Vagina (tissue), 2 donors: ENCODE measurements at regions not wholly inside any gene's neighbourhood (a gene's known extent, or its start where the extent isn't known, plus 50 kb on each side); places are given as distances from the start of the nearest gene placed in this dataset.

ENCODE experiments used
- DNase-seq, 2 donors: peaks; one replicate each; pipeline ENCODE4 v3.0.0-alpha.2; 2017; ENCODE audit errors: extremely low spot score in 2 of 2
- H3K27ac ChIP-seq: fragments of 200-600 bp; sonication (generic); one replicate; pipeline ENCODE4 v1.5.1; 2019
- H3K27me3 ChIP-seq: fragments of 200-600 bp; sonication (generic); one replicate; pipeline ENCODE4 v1.5.1; 2019
- H3K36me3 ChIP-seq, 2 donors: fragments of 200-600 bp; sonication (generic); one replicate each; pipeline ENCODE4 v1.5.1; 2017 to 2019
- H3K4me1 ChIP-seq: fragments of 200-600 bp; sonication (generic); one replicate; pipeline ENCODE4 v1.5.1; 2019
- H3K4me3 ChIP-seq, 2 donors: fragments of 200-600 bp; sonication (generic); 1 replicate in 1 of 2; 2 replicates in 1 of 2; pipeline ENCODE4 v1.5.1; 2016 to 2019
- H3K9me3 ChIP-seq: fragments of 200-600 bp; sonication (generic); one replicate; pipeline ENCODE4 v1.5.1; 2019
- POLR2A ChIP-seq, 2 donors: fragments of 450-650 bp; IDR thresholded peaks; one replicate each; pipeline ENCODE4 v1.6.1; 2017; ENCODE audit warnings: antibody characterized with exemption in 2 of 2, mild to moderate bottlenecking in 2 of 2, moderate library complexity in 2 of 2
- POLR2AphosphoS5 ChIP-seq, 2 donors: sonication (generic); formaldehyde crosslinking; IDR thresholded peaks; one replicate each; pipeline ENCODE4 v1.9.0; 2017; ENCODE audit warnings: antibody characterized with exemption in 2 of 2, mild to moderate bottlenecking in 2 of 2, low read depth in 1 of 2; ENCODE audit not compliant: insufficient read depth in 1 of 2
- intact Hi-C: fragments of 100-400 bp; cut with DNase I; formaldehyde crosslinking; loops from one replicate; pipeline ENCODE4 v1.15.1; 2023
- TF ChIP-seq, protein P1 (sequence below), 3 experiments: fragments of 450-650 bp in 2 of 3; fragments of 200-600 bp in 1 of 3; sonication (generic) in 1 of 3; IDR thresholded peaks; one replicate each; pipeline ENCODE4 v1.5.1; 2017 to 2019; ENCODE audit warnings: antibody characterized with exemption in 3 of 3, mild to moderate bottlenecking in 2 of 3, moderate library complexity in 2 of 3

DNA sequence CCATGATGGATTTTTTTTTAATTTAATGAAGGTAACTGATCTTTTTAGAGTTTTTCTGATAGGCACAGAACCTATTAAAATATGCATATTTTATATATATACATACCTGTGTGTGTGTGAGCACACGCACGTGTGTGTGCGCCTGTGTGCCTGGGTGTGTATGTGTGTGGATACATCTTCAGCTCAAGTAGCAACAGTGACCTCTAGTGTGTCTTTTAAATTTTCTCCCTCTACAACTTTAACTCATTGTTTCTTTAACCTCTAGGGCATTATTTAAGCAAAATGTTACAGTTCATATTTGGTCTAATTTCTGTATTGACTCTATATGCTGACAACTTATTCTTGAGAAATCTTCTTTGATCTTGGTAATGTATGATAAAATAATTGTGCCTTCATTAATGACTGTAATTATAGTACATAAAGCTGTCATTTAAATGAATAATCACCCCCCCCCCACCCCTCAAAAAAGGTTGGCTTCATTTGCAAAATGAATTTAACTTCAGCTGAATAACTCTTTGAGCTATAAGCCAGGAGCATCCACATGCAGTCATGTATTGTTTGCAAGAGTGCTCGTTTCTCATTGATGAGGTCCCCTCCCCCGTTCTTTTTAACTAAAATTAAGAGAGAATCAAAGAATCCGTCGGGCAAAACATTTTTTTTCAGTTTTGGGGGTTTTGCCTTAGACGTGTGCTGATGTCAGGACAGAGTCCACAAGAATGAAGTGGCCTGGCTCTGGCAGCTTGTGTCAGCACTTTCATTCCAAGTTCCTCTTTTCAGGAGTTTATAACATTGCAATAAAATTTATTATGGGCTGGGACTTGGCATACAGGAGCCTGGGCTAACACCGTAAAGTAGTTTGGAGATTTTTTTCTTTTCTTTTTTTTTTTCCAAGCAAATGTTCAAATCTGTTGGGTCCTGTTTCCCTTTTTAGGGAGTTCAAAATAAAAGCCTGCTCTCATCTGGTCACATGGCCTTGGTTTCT is 80.0 kb downstream of the ETAA1 start:
- H3K9me3 ChIP-seq = no peaks in the 10 kb centered on the region
- no peaks in the 10 kb centered on the region for H3K36me3 ChIP-seq
- TF ChIP-seq POLR2AphosphoS5 (IDR thresholded peaks at IDR 0.05; ENCODE audit: insufficient read depth in 1 of 2, low read depth in 1 of 2) (peak in 1 of 2 donors; percentile 30), POLR2A (IDR thresholded peaks at IDR 0.05) (no peak)
- TF ChIP-seq, protein P1, sequence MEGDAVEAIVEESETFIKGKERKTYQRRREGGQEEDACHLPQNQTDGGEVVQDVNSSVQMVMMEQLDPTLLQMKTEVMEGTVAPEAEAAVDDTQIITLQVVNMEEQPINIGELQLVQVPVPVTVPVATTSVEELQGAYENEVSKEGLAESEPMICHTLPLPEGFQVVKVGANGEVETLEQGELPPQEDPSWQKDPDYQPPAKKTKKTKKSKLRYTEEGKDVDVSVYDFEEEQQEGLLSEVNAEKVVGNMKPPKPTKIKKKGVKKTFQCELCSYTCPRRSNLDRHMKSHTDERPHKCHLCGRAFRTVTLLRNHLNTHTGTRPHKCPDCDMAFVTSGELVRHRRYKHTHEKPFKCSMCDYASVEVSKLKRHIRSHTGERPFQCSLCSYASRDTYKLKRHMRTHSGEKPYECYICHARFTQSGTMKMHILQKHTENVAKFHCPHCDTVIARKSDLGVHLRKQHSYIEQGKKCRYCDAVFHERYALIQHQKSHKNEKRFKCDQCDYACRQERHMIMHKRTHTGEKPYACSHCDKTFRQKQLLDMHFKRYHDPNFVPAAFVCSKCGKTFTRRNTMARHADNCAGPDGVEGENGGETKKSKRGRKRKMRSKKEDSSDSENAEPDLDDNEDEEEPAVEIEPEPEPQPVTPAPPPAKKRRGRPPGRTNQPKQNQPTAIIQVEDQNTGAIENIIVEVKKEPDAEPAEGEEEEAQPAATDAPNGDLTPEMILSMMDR (IDR thresholded peaks at IDR 0.05) = peak in 2 of 3 experiments; percentile 25 to 37
- H3K4me1 ChIP-seq = peaks cover 7% of the 10 kb centered on the region
- H3K4me3 ChIP-seq = no peak overlapping the region
- intact Hi-C loops = no loop called here
- no peak for DNase-seq
- H3K27me3 ChIP-seq = no peaks in the 10 kb centered on the region
- no peak overlapping the region for H3K27ac ChIP-seq

DNA sequence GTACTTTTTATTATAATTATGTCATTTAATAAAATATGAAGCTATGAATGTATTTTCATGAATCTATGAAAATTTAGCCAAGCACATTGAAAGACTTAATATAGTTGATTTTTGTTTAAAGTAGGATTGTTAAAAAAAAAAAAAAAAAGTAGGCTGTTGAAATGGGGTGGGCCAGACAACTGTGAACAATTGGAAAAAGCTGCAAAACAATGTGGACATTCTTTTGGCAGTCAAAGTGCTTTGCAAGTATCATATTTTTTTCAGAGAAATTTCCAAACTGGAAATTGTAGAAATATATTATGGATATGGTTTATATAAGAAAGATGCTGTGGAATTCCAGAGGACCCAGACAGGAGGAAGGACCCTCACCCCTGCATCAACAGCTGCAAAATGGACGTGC is 82.1 kb downstream of the ETAA1 start:
- no peak for TF ChIP-seq POLR2AphosphoS5 (IDR thresholded peaks at IDR 0.05; ENCODE audit: insufficient read depth in 1 of 2, low read depth in 1 of 2)
- no peak for TF ChIP-seq POLR2A (IDR thresholded peaks at IDR 0.05)
- TF ChIP-seq, protein P1 (IDR thresholded peaks at IDR 0.05) = no peak
- no peak for DNase-seq
- Histone ChIP-seq H3K4me3 (no peak overlapping the region), H3K36me3 (no peaks in the 10 kb centered on the region), H3K9me3 (no peaks in the 10 kb centered on the region), H3K4me1 (peaks cover 7% of the 10 kb centered on the region), H3K27me3 (no peaks in the 10 kb centered on the region), H3K27ac (no peak overlapping the region)
- intact Hi-C loops = no loop called here

GRCh38 chr2:67485431-67485830 is 88.3 kb downstream of the ETAA1 start:
- no peaks in the 10 kb centered on the region for H3K9me3 ChIP-seq
- no peaks in the 10 kb centered on the region for H3K27me3 ChIP-seq
- no peaks in the 10 kb centered on the region for H3K36me3 ChIP-seq
- TF ChIP-seq POLR2A (IDR thresholded peaks at IDR 0.05) (no peak), POLR2AphosphoS5 (IDR thresholded peaks at IDR 0.05; ENCODE audit: insufficient read depth in 1 of 2, low read depth in 1 of 2) (no peak)
- TF ChIP-seq, protein P1 (IDR thresholded peaks at IDR 0.05) = no peak
- intact Hi-C loops = no loop called here
- H3K4me1 ChIP-seq = no peaks in the 10 kb centered on the region
- H3K27ac ChIP-seq = no peak overlapping the region
- DNase-seq = no peak
- H3K4me3 ChIP-seq = no peak overlapping the region

GRCh38 chr2:67486041-67486796 is 89.1 kb downstream of the ETAA1 start:
- no peak for DNase-seq
- no peaks in the 10 kb centered on the region for H3K27me3 ChIP-seq
- no peak overlapping the region for H3K4me3 ChIP-seq
- no peaks in the 10 kb centered on the region for H3K4me1 ChIP-seq
- H3K36me3 ChIP-seq = no peaks in the 10 kb centered on the region
- intact Hi-C loops = no loop called here
- TF ChIP-seq, protein P1 (IDR thresholded peaks at IDR 0.05) = no peak
- TF ChIP-seq POLR2AphosphoS5 (IDR thresholded peaks at IDR 0.05; ENCODE audit: insufficient read depth in 1 of 2, low read depth in 1 of 2) (peak in 1 of 2 donors; percentile 64), POLR2A (IDR thresholded peaks at IDR 0.05) (no peak)
- H3K27ac ChIP-seq = no peak overlapping the region
- H3K9me3 ChIP-seq = no peaks in the 10 kb centered on the region
